IMR-90 (cell line): ENCODE measurements at regions not wholly inside any gene's neighbourhood (a gene's known extent, or its start where the extent isn't known, plus 50 kb on each side); places are given as distances from the start of the nearest gene placed in this dataset.

ENCODE experiments used
- ATAC-seq: fragments of 200-7000 bp; cut with Tn5 transposase; 2 replicates; pipeline ENCODE4 v1.9.1; 2020; ENCODE audit warnings: low read depth, mild to moderate bottlenecking, moderate library complexity
- BruUV-seq: library from RNA; stranded (reverse); fragments of 400-500 nt; replicated peaks from 2 replicates; lab custom pipeline; 2021; lab: Mats Ljungman, UMichigan
- CTCF ChIA-PET: fragments of 300-600 bp; formaldehyde crosslinking; extraction: SDS; loops from one replicate; lab custom pipeline; 2021; ENCODE audit warnings: antibody characterized with exemption; lab: Yijun Ruan, JAX
- POLR2A ChIA-PET: fragments of 300-600 bp; sonication (Branson Sonifier 250); formaldehyde crosslinking; loops from one replicate; lab custom pipeline; 2022; ENCODE audit warnings: antibody characterized with exemption; ENCODE audit not compliant: unreplicated experiment; lab: Charles Lee
- DNase-seq: peaks from one replicate; pipeline ENCODE4 v3.0.0; 2013
- H2AFZ ChIP-seq: replicated peaks from 2 replicates; pipeline ENCODE3; 2013; ENCODE audit warnings: low read length, mild to moderate bottlenecking; ENCODE audit not compliant: poor library complexity
- H2AK5ac ChIP-seq: 2 replicates; pipeline ENCODE4 v1.6.1; 2013; ENCODE audit warnings: low read depth, low read length, inconsistent platforms
- H2AK9ac ChIP-seq: replicated peaks from 2 replicates; pipeline ENCODE3; 2013; ENCODE audit warnings: mild to moderate bottlenecking, low read depth, low read length, moderate library complexity; ENCODE audit not compliant: poor library complexity
- H2BK120ac ChIP-seq: 2 replicates; pipeline ENCODE4 v1.6.1; 2013; ENCODE audit warnings: low read depth, low read length, inconsistent platforms
- H2BK15ac ChIP-seq: 3 replicates; pipeline ENCODE4 v1.6.1; 2013; ENCODE audit warnings: low read depth, low read length, inconsistent platforms
- H2BK20ac ChIP-seq: 2 replicates; pipeline ENCODE4 v1.6.1; 2013; ENCODE audit warnings: low read depth, mild to moderate bottlenecking, inconsistent platforms, low read length, moderate library complexity
- H2BK5ac ChIP-seq: 2 replicates; pipeline ENCODE4 v1.6.1; 2013; ENCODE audit warnings: mild to moderate bottlenecking, low read depth, low read length, inconsistent platforms; ENCODE audit not compliant: poor library complexity, severe bottlenecking
- H3K14ac ChIP-seq: replicated peaks from 2 replicates; pipeline ENCODE4 v1.6.1; 2013; ENCODE audit warnings: low read depth, low read length, inconsistent platforms
- H3K18ac ChIP-seq: 2 replicates; pipeline ENCODE4 v1.6.1; 2013; ENCODE audit warnings: low read depth, low read length, control low read depth
- H3K23ac ChIP-seq: 2 replicates; pipeline ENCODE4 v1.6.1; 2013; ENCODE audit warnings: low read depth, low read length, inconsistent platforms
- H3K27ac ChIP-seq: 2 replicates; pipeline ENCODE4 v1.5.1; 2013; ENCODE audit warnings: mild to moderate bottlenecking, control low read depth, low read length; ENCODE audit not compliant: insufficient read depth
- H3K27me3 ChIP-seq: 2 replicates; pipeline ENCODE4 v1.6.1; 2013; ENCODE audit warnings: low read length; ENCODE audit not compliant: control insufficient read depth, insufficient read depth
- H3K36me3 ChIP-seq: 2 replicates; pipeline ENCODE4 v1.6.1; 2013; ENCODE audit warnings: low read length, mixed read lengths; ENCODE audit not compliant: control insufficient read depth, insufficient read depth
- H3K4ac ChIP-seq: 2 replicates; pipeline ENCODE4 v1.6.1; 2013; ENCODE audit warnings: low read depth, low read length, inconsistent platforms
- H3K4me1 ChIP-seq: 2 replicates; pipeline ENCODE4 v1.6.1; 2013; ENCODE audit warnings: low read length, mixed read lengths; ENCODE audit not compliant: control insufficient read depth, insufficient read depth
- H3K4me2 ChIP-seq: 2 replicates; pipeline ENCODE4 v1.6.1; 2013; ENCODE audit warnings: low read depth, mild to moderate bottlenecking, control low read depth, low read length, moderate library complexity
- H3K4me3 ChIP-seq: 2 replicates; pipeline ENCODE4 v1.5.1; 2013; ENCODE audit warnings: low read depth, mild to moderate bottlenecking, control low read depth, low read length, moderate library complexity; ENCODE audit not compliant: insufficient read depth
- H3K56ac ChIP-seq: 2 replicates; pipeline ENCODE4 v1.6.1; 2013; ENCODE audit warnings: low read length, inconsistent platforms; ENCODE audit not compliant: insufficient read depth; ENCODE audit errors: extremely low read depth
- H3K79me1 ChIP-seq, 2 experiments: 2 replicates each; pipeline ENCODE4 v1.6.1; 2013; ENCODE audit warnings: low read length in 2 of 2, inconsistent platforms in 1 of 2, low read depth in 1 of 2
- H3K9ac ChIP-seq: 2 replicates; pipeline ENCODE4 v1.6.1; 2013; ENCODE audit warnings: low read depth, low read length, control low read depth
- H3K9me1 ChIP-seq: 2 replicates; pipeline ENCODE4 v1.6.1; 2013; ENCODE audit warnings: low read length, inconsistent platforms; ENCODE audit not compliant: insufficient read depth
- H3K9me3 ChIP-seq: 2 replicates; pipeline ENCODE4 v1.6.1; 2013; ENCODE audit warnings: low read length; ENCODE audit not compliant: control insufficient read depth, insufficient read depth
- H4K20me1 ChIP-seq: 2 replicates; pipeline ENCODE4 v1.6.1; 2013; ENCODE audit warnings: low read length, inconsistent platforms; ENCODE audit not compliant: insufficient read depth
- H4K5ac ChIP-seq: 2 replicates; pipeline ENCODE4 v1.6.1; 2013; ENCODE audit warnings: mild to moderate bottlenecking, low read depth, low read length, control low read depth
- H4K8ac ChIP-seq, 2 experiments: 2 replicates each; pipeline ENCODE4 v1.6.1; 2013; ENCODE audit warnings: low read depth in 2 of 2, low read length in 2 of 2, control low read depth in 1 of 2, inconsistent platforms in 1 of 2
- H4K91ac ChIP-seq: 2 replicates; pipeline ENCODE4 v1.6.1; 2013; ENCODE audit warnings: low read depth, low read length, inconsistent platforms; ENCODE audit not compliant: insufficient read depth
- BHLHE40 ChIP-seq: fragments of 150-350 bp; IDR thresholded peaks from 2 replicates; pipeline ENCODE4 v1.6.1; 2016; ENCODE audit warnings: mild to moderate bottlenecking, low read depth, low read length
- CEBPB ChIP-seq: IDR thresholded peaks from 2 replicates; pipeline ENCODE4 v1.6.1; 2012; ENCODE audit warnings: low read depth, low read length, improper control_type of control experiment
- CHD1 ChIP-seq: IDR thresholded peaks from 2 replicates; pipeline ENCODE4 v1.6.1; 2012; ENCODE audit warnings: low read depth, low read length, improper control_type of control experiment
- ELK1 ChIP-seq: fragments of 150-350 bp; IDR thresholded peaks from 2 replicates; pipeline ENCODE4 v1.6.1; 2016; ENCODE audit warnings: low read depth, mild to moderate bottlenecking, low read length, moderate library complexity, borderline replicate concordance
- FOS ChIP-seq: fragments of 150-350 bp; IDR thresholded peaks from 2 replicates; pipeline ENCODE4 v1.6.1; 2016; ENCODE audit warnings: low read depth, low read length
- MAFK ChIP-seq: IDR thresholded peaks from 2 replicates; pipeline ENCODE4 v1.6.1; 2012; ENCODE audit warnings: low read depth, low read length, improper control_type of control experiment
- MXI1 ChIP-seq: IDR thresholded peaks from 2 replicates; pipeline ENCODE4 v1.6.1; 2012; ENCODE audit warnings: low read depth, mild to moderate bottlenecking, low read length, moderate library complexity, borderline replicate concordance
- NFE2L2 ChIP-seq: fragments of 150-350 bp; IDR thresholded peaks from 2 replicates; pipeline ENCODE4 v1.6.1; 2016; ENCODE audit warnings: low read depth, mild to moderate bottlenecking, low read length
- POLR2A ChIP-seq: IDR thresholded peaks from 2 replicates; pipeline ENCODE4 v1.6.1; 2012; ENCODE audit warnings: mild to moderate bottlenecking, low read depth, low read length
- RAD21 ChIP-seq: IDR thresholded peaks from 2 replicates; pipeline ENCODE4 v1.6.1; 2012; ENCODE audit warnings: low read length, improper control_type of control experiment
- USF2 ChIP-seq: fragments of 150-350 bp; IDR thresholded peaks from 2 replicates; pipeline ENCODE4 v1.6.1; 2017; ENCODE audit warnings: mild to moderate bottlenecking, antibody characterized with exemption, low read length, low read depth
- WGBS, 2 experiments: methylation state at CpG; one replicate each; pipeline versions ENCODE4 v1.1.5 to v1.1.7; 2013; ENCODE audit warnings: missing lambda C conversion rate in 2 of 2; ENCODE audit not compliant: insufficient read length in 1 of 2; ENCODE audit errors: extremely low coverage in 2 of 2; 5-methylcytosine and 5-hydroxymethylcytosine counted together
- dilution Hi-C: fragments of 300-500 bp; cut with HindIII; formaldehyde crosslinking; loops from one replicate; pipeline ENCODE4 v1.14.3; 2018; ENCODE audit warnings: low sequenced_read_pairs; ENCODE audit not compliant: unreplicated experiment
- in situ Hi-C: fragments of 300-500 bp; cut with MboI; formaldehyde crosslinking; loops from 3 replicates; pipeline ENCODE4 v1.14.3; 2019; ENCODE audit warnings: low sequenced_read_pairs, inconsistent platforms, mixed read lengths
- intact Hi-C: fragments of 100-400 bp; cut with micrococcal nuclease; formaldehyde crosslinking; loops from 2 replicates; pipeline ENCODE4 v1.10.0; 2022
- TF ChIP-seq, protein P1 (sequence below): conservative IDR thresholded peaks from 2 replicates; pipeline ENCODE4 v1.5.1; 2012; ENCODE audit warnings: mild to moderate bottlenecking, low read depth, low read length, improper control_type of control experiment

DNA sequence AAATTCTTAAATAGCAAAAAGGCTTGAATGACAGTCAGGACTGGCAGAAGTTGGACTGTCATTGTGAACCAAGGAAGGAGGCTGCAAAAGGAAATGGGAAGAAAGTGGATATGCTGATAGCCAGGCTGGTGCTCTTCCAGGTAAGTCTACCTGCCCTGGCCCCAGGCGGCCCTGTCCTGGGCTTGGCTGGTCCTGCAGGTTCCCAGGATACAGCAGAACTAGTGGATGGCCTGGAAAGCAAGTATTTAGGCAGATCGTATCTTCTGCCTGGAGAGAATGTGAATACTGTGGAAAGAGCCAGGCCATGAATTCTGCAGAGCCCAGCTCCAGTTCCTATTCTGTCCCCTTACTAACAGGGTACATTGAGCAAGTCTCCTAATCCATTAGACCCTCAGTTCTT is 149.3 kb downstream of the SEC61B start:
- DNase-seq (no peak), ATAC-seq (no peak)
- Histone ChIP-seq H2AK9ac (no peak overlapping the region), H4K8ac (no peak overlapping the region), H2AK5ac (no peak overlapping the region), H4K5ac (no peak overlapping the region), H3K79me1 (peaks cover 0 to 15% of the 10 kb centered on the region in 2 experiments; a peak in 1 of 4 replicates), H4K91ac (no peak overlapping the region), H3K9me3 (no peaks in the 10 kb centered on the region), H2BK15ac (no peak overlapping the region), H3K27me3 (no peaks in the 10 kb centered on the region), H3K4me3 (no peak overlapping the region), H4K20me1 (no peaks in the 10 kb centered on the region), H3K56ac (no peak overlapping the region), H3K14ac (no peak overlapping the region), H2BK20ac (no peak overlapping the region), H3K23ac (no peak overlapping the region), H3K18ac (no peak overlapping the region), H3K36me3 (no peaks in the 10 kb centered on the region), H3K4ac (no peak overlapping the region), H3K4me2 (no peak overlapping the region), H3K4me1 (peaks cover 19% of the 10 kb centered on the region), H3K9me1 (peaks cover 23% of the 10 kb centered on the region), H3K9ac (no peak overlapping the region), H3K27ac (no peak overlapping the region), H2BK120ac (no peak overlapping the region), H2BK5ac (no peak overlapping the region), H2AFZ (no peak overlapping the region)
- intact Hi-C loops (no loop called here), in situ Hi-C loops (no loop called here), dilution Hi-C loops (no loop called here)
- WGBS, 2 experiments: no CpG with 5 or more reads among the region's 2 CpGs
- ChIA-PET POLR2A (no interaction called here), CTCF (no interaction called here)
- BruUV-seq: no TSS peak
- TF ChIP-seq CHD1: no peak
- no peak for TF ChIP-seq NFE2L2
- no peak for TF ChIP-seq MAFK
- no peak for TF ChIP-seq CEBPB
- TF ChIP-seq BHLHE40: no peak
- no peak for TF ChIP-seq MXI1
- TF ChIP-seq ELK1: no peak
- TF ChIP-seq FOS: no peak
- TF ChIP-seq, protein P1, sequence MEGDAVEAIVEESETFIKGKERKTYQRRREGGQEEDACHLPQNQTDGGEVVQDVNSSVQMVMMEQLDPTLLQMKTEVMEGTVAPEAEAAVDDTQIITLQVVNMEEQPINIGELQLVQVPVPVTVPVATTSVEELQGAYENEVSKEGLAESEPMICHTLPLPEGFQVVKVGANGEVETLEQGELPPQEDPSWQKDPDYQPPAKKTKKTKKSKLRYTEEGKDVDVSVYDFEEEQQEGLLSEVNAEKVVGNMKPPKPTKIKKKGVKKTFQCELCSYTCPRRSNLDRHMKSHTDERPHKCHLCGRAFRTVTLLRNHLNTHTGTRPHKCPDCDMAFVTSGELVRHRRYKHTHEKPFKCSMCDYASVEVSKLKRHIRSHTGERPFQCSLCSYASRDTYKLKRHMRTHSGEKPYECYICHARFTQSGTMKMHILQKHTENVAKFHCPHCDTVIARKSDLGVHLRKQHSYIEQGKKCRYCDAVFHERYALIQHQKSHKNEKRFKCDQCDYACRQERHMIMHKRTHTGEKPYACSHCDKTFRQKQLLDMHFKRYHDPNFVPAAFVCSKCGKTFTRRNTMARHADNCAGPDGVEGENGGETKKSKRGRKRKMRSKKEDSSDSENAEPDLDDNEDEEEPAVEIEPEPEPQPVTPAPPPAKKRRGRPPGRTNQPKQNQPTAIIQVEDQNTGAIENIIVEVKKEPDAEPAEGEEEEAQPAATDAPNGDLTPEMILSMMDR: no peak
- TF ChIP-seq USF2: no peak
- no peak for TF ChIP-seq POLR2A
- TF ChIP-seq RAD21: no peak
